NCI-H446 (cell line): ENCODE measurements at regions not wholly inside any gene's neighbourhood (a gene's known extent, or its start where the extent isn't known, plus 50 kb on each side); places are given as distances from the start of the nearest gene placed in this dataset.
"Not testable (repeated sequence)": the region's sequence is repeated elsewhere in the genome, so short reads cannot be mapped to it uniquely, and the experiment has no call there.

Experiments used
- DNase-seq, 2 experiments: peaks; one replicate each; lab custom pipeline; 2025; lab: John Stamatoyannopoulos, UW

DNA sequence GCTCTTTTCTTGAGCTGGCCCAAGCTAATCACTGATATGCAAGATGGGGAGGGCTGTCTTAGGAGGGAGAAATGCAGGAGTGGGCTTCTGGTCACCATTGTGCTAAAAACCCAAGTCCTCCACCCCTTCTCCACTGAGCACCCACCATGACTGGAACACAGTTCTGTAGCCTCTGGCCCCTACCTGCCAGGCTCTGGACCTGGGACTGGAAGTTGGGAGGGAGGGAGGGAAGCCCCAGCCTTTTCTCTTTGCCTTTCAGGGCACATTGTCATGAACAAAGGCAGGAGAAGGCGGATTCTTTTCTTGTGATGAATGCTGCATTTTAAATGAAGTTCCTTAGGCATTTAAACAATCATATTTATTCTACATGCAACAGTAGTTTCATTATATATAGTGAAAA, 559.1 kb upstream of the TRPC7 start:
- DNase-seq, result no peak

DNA sequence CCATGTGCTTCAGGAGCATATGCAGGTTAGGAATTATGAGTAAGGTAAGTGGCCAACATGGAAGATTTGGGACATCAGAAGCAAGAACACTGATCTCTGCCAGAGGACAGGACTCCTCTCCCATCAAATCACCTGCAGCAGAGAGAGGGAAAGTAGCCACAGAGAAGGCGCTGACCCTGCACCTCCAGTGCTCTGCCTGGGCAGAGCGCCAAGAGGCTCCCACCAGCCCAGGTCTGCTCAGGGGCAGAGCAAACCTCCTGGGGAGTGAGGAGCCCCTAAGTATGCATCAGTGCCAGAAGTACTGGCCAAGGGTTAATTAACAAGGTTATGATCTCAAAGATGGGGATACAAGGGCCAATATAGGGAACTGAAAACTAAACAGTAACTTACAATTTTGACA, 545.3 kb upstream of the TRPC7 start:
- DNase-seq, result no peak

DNA sequence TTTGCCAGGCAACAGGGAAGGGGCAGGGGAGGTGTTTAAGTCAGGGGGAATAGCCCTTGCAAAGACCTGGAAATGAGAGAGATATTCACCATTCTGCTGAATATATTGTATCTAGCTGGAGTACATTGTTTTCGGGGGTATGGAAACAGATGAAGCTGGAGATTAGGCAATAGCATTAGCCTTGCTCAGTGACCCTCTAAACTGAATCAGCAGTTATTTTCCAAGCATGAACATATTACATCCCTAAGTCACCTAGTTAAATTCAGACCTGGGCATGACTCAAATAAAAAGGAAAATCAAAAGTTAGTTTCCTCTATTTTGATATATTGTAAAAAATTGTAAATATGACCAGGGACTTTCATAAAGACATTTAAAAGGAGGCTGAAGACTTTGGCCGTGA, 544.6 kb upstream of the TRPC7 start:
- no peak for DNase-seq

DNA sequence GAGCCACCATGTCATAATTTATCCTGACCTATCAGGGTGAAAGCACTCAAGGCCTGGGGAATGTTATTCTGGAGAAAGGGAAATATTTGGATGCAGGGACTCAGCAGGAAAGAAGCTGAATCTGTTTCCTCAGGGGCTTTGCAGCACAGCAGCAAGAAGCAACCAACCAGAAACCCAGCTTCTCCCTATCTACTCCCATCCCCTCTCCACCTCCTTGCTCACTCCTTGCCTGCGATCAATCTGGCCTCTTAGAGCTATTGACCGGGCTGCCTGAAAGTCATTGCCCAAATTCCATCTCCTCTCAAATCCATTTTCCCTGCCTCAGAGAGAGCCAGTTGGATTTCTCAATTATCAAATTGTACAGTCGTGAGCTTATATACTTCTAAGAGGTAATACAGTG, 542.0 kb upstream of the TRPC7 start:
- no peak for DNase-seq

DNA sequence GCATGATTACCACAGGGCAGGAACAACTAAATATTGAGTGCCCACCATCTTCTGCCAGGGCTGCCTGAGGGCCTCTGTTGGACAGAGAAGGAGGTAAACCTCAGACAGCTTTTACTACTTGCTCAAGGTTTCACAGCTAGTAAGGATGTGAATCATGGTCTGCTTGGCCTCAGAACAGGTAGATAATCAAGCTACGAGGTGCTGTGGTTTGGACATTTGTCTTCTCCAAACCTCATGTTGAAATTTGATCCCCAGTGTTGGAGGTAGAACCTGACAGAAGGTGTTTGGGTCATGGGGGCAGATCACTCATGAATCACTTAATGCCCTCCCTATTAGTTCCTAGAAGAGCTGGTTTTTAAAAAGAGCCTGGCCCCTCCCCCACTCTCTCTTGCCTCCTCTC, 541.2 kb upstream of the TRPC7 start:
- DNase-seq, result no peak

DNA sequence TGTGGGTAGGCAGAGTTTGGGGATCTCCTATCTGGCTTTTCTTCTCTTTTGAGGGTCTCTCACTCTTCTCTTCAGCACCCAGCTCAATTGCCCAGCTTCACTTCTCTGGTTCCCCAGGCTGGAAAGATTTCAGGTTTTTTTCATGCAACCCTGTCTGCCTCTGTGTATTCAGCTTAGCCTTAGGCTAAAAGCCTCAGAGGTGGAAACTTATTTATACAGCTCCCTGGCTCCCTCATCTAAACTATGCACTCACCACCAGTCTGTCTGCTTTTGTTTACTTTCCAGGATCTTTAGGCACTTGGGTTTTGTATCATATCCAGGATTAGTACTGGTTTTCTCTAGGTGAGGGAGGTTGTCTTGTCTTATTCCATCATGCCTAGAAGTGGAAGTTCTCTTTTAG, 540.2 kb upstream of the TRPC7 start:
- DNase-seq, result no peak

DNA sequence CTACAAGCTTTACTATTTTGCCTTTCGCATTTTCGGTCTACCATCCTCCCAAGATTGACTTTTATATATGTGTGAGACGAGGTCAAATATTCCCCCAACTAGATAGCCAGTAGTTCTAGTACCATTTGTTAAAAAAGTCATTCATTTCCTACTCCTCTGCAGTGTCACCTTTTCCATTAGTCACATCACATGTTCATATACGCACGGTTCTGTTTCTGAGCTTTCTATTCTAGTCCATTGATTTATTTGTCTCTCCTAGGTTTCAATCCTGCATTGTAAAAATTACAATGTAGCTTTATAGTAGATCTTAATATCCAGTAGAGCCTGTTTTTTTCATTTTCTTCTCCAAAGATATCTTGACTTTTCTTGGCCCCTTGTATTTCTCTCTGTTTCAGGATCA, 528.7 kb upstream of the TRPC7 start:
- no peak for DNase-seq

DNA sequence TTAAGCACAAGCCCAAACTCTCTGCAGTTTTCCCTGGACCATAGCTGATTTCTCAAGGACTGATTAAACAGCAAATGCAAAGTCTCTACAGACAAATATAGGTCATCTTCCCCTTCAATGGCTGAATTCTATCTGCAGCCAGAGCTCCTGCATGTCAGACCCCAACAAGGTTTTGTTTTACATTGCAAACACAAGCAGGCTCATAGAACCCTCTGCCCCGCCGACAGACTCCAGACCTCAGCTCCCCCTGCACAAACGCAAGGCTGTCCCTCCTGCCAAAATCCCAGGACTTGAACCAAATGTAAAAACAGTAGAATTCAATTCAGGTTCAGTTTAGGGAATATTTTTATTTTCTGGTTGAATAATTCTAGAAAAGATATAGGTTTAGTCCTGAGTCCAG, 526.7 kb upstream of the TRPC7 start:
- no peak for DNase-seq

DNA sequence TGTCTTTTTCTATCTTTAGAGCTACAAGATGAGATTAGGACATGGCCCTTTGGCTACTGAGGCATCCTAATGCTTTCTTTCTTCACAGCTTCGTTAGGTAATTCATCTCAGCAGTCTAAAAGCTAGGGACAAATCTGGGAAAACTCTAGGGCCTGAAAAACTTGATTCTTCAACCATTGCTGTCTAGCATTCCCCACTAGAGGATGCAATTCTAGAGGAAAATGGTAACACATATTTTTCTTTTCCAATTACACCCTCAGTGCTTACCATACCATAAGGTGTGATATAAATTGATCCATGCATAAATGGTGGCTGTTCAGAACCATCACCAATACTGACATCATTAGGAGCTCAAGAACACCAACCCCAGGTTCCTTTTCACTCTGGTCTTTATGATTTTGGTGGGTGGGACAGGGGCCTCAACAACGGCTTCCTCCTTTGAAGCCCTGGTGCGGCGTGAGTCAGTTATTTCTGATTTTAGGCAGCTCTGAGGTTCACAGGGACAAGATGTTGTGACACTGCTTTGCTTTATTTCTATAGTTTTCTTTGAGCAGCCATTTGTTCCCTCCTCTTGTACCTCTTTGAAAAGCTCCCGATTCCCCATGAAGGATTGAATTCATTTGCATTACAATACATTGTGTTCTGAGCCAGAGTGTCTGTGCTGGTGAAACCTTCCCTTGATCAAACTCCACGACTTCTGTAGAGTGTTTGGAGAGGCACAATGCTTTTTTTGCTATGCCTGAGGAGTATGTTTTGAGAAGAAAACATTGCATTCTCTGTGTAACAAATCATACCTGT, 526.0 kb upstream of the TRPC7 start:
- no peak for DNase-seq

DNA sequence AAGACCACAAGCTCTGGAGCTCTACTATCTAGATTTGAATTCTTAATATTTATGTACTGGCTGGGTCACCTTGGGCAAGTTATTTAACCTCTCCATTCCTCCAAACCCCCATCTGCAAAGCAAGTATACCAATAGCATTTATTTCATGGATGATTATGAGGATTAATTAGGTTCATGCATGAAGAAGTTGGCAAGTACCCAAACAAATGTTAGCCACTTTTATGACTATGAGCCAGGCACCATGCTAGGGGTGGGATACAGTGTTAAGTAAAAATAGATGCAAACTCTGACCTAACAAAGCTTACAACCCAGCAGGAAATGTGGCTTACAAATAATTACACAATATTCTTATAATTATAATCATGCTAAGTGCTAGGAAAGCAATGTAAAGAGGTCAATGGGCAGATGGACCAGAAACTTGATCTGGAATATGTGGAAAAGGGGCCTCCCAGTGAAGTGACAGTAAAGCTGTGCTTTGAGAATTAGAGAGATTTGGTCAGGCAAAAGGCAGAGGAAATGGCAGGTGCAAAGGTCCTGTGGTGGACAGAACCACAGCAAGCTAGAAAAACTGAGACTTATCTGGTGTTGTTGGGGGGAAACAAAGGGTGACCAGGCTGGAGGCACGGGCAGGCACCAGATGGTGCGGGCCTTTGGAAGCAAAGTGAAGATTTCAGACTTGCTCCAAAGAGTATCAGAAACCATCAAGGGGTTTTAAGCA, 525.2 kb upstream of the TRPC7 start:
- DNase-seq, result peak; percentile 11 to 67

DNA sequence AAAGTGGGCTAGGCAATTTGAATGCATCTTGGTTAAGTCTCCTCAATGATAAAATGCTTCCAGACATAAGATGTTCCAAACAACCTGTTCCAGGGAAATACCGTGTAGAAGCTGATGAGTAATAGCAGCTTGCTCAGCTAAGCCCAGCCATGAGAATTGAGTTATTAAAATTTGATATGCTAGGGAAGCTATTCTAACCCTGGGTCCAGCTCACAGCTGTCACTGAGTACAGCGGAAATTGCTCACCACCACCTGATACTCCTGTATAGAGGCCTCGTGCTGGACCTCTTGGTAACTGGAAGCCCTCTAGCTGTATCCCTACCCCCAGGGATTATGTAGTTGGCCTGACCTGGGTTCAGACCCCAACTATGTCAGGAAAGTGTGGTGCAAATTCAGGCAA, 521.3 kb upstream of the TRPC7 start:
- no peak for DNase-seq

DNA sequence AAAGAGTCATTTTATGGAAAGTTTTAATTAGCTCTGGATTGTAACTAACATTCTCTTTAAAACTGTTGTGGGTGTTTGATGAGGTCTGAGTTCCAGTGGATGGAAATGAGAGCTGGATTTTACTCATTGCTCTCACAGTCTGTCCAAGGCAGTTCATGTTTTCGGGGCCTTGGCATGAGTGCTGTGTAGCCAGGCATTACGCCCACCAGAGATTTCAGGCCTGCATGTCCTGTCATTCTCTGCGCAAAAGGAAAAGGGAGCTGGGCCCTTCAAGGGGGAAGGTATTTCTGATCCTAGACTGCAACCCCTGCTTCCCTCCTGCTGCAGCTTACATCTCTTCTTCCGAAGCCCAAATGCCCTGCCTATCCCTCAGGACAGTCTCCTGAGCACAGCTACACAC, 499.6 kb upstream of the TRPC7 start:
- DNase-seq, result no peak

DNA sequence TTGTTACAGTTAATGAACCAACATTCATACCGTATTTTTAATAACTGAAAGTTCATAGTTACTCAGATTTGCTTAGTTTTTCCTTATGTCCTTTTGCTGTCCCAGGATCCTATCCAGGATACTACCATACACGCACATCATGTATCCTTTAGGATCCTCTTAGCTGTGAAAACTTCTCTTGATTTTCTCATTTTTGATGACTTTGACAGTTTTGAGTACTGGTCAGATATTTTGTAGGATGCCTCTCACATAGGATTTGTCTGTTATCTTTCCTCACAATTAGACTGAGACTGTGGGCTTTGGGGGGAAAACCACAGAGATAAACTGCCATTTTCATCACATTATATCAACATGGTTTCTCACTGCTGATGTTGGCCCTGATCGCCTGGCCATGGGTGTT, 491.3 kb upstream of the TRPC7 start:
- no peak for DNase-seq

DNA sequence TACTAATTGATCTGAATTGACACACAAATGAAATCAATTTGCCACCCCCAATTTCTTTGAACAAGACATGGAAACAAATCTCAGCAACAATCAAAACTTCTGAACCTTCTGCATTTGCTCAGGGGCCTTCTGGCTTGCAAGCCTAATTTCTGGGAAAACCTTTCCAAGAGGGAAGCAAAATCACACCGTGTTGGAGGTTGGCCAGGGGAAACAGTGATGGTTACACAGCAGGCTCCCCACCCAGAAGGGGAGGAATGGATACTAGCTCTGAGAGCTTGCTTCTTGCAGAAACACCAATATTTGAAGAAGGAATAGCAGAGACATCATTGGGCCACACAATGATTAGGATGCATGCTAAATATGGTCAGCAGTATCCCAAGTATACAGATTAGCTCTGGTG, 488.6 kb upstream of the TRPC7 start:
- no peak for DNase-seq

DNA sequence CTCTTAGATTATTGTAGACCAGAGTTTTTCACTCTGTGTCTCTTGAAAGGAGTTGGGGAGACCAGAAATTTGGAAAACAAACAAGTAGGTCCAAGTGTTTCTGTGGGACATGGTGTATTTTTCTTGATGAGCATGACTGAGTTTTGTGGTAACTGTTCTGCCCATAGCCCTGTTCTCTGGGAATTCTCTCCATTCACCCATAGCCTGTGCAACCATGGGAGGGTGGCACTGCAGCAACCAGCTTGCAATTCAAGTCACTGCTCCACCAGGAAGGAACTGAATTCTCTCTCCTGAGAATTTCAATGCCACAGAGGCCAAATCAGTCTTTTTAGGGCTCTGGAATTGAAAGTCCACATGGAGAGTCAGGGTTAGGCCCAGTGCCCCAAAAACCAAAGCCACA, 475.3 kb upstream of the TRPC7 start:
- DNase-seq, result no peak

DNA sequence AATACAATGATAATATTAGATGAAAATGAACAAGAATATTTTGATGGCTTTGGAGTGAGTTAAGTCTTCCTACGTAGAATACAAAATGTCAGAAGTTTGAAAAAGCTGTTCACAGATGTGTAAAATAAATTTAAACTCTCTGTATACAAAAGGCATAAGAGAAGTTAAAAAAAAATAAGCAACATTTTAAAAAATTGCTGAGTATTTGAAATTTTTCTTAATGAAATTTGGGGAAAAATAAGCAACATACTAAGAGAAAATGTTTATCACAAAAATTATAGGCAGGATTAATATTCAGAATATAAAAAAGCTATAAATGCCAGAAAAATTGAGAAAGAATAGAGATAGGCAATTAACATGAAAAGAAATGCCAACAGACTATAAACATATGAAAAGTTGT, 470.7 kb upstream of the TRPC7 start:
- no peak for DNase-seq

DNA sequence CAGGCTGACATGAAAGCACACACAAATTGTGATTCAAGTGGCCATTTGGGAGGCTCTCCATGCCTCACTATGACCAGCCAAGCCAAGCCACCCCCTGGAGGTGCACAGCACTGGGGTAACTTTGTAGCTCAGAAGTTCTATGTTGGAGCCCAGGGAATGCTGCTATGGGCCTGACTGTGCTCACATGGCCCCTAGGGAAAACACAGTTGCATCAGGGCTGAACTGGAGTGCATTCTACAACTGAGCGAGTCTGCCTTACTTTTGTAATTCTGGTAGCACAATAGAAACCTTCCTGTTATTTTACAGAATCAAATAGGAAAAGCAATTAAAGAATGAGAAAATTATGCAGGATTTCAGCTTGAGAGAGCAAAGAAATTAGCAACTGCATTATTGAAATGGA, 455.5 kb upstream of the TRPC7 start:
- no peak for DNase-seq

DNA sequence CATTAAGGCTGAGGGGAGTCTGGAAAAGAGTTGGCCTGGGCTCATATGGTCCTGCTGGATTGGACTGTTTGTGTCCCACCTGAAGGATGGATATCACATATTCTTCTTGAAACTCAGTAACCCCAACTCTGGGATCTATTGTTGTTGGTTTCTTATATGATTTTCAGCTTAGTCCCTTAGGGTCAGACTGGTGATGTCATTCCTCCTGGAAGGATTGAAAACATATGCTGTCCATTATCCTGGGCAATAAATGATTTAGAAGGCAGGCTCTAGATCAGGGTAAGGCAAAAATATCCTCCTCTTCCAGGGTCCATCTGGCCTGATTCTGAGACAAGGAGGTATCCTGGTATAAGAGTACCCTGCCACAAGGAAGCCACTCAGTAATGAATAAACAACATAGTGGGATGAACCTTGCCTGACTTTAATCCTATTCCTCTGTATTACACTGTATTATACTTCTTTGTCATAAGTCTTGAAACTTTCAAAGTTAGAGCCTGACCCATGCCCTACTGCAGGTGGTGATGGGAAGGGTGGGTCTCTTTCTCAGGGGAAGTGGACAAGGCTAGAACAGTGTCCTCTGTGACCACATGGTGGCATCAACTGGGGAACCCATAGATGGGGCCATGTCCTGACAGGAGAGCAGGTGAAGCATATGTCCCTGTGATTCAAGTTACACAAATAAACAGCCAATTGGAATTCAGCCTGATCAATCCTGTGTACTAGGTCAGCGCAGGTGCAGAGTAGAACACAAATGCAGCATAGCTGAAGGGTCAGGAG, 454.4 kb upstream of the TRPC7 start:
- no peak for DNase-seq

DNA sequence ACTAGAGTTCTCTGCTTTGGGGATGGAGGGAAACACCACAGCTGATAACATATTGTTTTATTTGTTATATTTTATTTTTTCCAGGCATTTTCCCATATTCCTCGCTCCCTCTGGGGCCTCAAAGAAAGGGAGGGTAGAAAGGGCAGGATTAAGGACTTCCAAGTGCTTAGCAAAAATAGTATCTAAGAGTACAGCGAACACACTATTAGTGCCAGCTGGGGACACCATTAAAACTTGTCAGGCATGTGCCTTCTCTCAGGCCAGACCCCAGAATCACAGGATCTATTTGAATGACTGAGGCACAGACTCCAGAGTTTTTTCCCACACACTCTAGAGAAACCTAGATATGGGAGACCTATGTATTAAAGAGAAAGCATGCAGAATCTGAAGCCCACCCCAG, 451.0 kb upstream of the TRPC7 start:
- DNase-seq, result no peak

DNA sequence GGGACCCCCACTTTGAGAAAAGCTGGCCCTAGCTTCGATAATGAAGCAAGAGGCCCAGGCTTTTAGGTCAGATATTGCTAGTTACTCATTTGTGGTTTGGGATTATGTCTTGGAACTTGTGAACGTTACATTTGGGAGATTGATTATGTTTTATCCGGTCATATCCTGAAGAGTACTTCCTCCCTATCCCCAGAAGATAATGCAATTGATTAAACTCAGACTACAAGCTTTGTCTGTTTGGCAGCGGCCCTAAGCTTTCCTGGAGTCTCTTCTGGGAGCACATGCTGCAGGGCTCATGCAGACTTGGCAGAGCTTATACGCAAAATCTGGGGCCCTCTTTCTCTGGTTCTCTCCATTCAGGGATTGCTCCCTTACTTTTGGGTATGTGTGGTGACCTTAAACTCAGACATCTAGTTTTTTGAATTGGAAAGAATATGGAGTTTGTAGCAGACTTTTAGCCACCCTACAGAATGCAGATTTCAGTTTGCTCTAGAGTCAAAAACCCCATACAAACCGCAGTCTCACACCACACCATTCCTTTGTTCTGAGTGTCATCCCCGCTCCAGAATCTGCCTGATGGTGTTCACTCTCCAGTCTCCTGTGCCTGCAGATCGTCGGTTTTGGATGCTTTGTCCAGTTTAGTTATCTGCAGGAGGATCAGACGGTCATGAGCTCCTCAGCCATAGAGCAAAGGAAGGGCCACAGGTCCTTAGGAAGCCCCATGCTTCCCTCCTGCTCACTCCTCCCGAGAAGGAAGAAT, 449.5 kb upstream of the TRPC7 start:
- peak in 1 of 2 experiments; percentile 13 for DNase-seq

DNA sequence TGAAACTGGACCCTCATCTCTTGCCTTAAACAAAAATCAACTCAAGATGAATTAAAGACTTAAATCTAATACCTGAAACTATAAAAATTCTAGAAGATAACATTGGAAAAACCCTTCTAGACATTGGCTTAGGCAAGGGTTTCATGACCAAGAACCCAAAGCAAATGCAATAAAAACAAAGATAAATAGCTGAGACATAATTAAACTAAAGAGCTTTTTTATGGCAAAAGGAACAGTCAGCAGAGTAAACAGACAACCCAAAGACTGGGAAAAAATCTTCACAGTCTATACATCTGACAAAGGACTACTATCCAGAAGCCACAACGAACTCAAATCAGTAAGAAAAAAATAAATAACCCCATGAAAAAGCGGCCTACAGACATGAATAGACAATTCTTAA, 446.9 kb upstream of the TRPC7 start:
- not testable (repeated sequence) for DNase-seq

DNA sequence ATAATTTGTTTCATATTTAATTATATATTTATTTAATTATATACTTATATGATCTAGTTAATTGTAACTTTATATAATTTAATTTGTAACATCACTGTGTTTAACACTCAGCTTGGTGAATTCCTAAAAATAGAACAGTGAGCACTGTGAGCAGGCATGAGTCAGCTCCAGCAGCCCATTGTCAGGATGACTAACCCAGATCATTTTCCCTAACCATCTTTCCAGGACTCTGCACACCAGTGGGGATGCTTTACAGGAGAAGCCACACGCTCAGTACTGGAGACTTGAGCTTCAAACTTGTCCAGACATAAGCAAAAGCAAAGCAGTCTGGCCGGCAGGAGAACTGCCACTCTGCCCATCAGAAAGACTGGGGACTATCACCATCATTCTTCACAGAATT, 446.2 kb upstream of the TRPC7 start:
- DNase-seq, result peak in 1 of 2 experiments; percentile 57
